H1 (cell line): ENCODE measurements at regions not wholly inside any gene's neighbourhood (a gene's known extent, or its start where the extent isn't known, plus 50 kb on each side); places are given as distances from the start of the nearest gene placed in this dataset.

Source experiments
- TF ChIP-seq, protein P1 (sequence below): fragments of 300-600 bp; sonication (generic); IDR thresholded peaks from 2 replicates; pipeline ENCODE4 v1.7.1; 2012; ENCODE audit warnings: low read length, moderate library complexity, mild to moderate bottlenecking, inconsistent platforms; ENCODE audit not compliant: insufficient replicate concordance

DNA sequence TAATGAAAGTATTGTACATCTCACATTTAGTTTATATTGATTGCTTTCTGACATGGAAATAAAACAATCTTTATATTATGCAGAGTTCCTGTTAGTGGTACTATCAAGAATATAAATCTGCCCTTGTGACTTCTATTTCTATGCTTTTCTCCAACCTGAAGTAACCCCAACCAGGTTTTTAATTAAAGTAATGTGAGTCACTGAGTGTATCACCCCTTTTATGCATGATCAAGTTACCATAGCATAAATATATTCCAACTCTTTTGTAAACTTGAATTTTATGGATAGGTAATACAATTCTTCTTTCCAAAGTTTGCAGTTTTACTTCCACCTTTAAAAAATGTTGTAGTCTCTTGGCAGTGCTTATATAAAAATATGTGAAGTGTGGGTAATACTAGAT lies 532.3 kb downstream of the USP25 start (continued):
- TF ChIP-seq, protein P1, sequence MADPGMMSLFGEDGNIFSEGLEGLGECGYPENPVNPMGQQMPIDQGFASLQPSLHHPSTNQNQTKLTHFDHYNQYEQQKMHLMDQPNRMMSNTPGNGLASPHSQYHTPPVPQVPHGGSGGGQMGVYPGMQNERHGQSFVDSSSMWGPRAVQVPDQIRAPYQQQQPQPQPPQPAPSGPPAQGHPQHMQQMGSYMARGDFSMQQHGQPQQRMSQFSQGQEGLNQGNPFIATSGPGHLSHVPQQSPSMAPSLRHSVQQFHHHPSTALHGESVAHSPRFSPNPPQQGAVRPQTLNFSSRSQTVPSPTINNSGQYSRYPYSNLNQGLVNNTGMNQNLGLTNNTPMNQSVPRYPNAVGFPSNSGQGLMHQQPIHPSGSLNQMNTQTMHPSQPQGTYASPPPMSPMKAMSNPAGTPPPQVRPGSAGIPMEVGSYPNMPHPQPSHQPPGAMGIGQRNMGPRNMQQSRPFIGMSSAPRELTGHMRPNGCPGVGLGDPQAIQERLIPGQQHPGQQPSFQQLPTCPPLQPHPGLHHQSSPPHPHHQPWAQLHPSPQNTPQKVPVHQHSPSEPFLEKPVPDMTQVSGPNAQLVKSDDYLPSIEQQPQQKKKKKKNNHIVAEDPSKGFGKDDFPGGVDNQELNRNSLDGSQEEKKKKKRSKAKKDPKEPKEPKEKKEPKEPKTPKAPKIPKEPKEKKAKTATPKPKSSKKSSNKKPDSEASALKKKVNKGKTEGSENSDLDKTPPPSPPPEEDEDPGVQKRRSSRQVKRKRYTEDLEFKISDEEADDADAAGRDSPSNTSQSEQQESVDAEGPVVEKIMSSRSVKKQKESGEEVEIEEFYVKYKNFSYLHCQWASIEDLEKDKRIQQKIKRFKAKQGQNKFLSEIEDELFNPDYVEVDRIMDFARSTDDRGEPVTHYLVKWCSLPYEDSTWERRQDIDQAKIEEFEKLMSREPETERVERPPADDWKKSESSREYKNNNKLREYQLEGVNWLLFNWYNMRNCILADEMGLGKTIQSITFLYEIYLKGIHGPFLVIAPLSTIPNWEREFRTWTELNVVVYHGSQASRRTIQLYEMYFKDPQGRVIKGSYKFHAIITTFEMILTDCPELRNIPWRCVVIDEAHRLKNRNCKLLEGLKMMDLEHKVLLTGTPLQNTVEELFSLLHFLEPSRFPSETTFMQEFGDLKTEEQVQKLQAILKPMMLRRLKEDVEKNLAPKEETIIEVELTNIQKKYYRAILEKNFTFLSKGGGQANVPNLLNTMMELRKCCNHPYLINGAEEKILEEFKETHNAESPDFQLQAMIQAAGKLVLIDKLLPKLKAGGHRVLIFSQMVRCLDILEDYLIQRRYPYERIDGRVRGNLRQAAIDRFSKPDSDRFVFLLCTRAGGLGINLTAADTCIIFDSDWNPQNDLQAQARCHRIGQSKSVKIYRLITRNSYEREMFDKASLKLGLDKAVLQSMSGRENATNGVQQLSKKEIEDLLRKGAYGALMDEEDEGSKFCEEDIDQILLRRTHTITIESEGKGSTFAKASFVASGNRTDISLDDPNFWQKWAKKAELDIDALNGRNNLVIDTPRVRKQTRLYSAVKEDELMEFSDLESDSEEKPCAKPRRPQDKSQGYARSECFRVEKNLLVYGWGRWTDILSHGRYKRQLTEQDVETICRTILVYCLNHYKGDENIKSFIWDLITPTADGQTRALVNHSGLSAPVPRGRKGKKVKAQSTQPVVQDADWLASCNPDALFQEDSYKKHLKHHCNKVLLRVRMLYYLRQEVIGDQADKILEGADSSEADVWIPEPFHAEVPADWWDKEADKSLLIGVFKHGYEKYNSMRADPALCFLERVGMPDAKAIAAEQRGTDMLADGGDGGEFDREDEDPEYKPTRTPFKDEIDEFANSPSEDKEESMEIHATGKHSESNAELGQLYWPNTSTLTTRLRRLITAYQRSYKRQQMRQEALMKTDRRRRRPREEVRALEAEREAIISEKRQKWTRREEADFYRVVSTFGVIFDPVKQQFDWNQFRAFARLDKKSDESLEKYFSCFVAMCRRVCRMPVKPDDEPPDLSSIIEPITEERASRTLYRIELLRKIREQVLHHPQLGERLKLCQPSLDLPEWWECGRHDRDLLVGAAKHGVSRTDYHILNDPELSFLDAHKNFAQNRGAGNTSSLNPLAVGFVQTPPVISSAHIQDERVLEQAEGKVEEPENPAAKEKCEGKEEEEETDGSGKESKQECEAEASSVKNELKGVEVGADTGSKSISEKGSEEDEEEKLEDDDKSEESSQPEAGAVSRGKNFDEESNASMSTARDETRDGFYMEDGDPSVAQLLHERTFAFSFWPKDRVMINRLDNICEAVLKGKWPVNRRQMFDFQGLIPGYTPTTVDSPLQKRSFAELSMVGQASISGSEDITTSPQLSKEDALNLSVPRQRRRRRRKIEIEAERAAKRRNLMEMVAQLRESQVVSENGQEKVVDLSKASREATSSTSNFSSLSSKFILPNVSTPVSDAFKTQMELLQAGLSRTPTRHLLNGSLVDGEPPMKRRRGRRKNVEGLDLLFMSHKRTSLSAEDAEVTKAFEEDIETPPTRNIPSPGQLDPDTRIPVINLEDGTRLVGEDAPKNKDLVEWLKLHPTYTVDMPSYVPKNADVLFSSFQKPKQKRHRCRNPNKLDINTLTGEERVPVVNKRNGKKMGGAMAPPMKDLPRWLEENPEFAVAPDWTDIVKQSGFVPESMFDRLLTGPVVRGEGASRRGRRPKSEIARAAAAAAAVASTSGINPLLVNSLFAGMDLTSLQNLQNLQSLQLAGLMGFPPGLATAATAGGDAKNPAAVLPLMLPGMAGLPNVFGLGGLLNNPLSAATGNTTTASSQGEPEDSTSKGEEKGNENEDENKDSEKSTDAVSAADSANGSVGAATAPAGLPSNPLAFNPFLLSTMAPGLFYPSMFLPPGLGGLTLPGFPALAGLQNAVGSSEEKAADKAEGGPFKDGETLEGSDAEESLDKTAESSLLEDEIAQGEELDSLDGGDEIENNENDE = no peak
